PC-9 (cell line): ENCODE measurements at regions not wholly inside any gene's neighbourhood (a gene's known extent, or its start where the extent isn't known, plus 50 kb on each side); places are given as distances from the start of the nearest gene placed in this dataset.

Experiments
- EZH2 ChIP-seq: fragments of 200-600 bp; sonication (generic); IDR thresholded peaks from 2 replicates; pipeline ENCODE4 v1.8.0; 2017; ENCODE audit warnings: antibody characterized with exemption, low read depth
- TF ChIP-seq, protein P1 (sequence below): fragments of 200-600 bp; sonication (generic); conservative IDR thresholded peaks from 2 replicates; pipeline ENCODE4 v1.6.1; 2017; ENCODE audit warnings: mixed run types, antibody characterized with exemption, mild to moderate bottlenecking, moderate library complexity

- TF ChIP-seq, protein P1, sequence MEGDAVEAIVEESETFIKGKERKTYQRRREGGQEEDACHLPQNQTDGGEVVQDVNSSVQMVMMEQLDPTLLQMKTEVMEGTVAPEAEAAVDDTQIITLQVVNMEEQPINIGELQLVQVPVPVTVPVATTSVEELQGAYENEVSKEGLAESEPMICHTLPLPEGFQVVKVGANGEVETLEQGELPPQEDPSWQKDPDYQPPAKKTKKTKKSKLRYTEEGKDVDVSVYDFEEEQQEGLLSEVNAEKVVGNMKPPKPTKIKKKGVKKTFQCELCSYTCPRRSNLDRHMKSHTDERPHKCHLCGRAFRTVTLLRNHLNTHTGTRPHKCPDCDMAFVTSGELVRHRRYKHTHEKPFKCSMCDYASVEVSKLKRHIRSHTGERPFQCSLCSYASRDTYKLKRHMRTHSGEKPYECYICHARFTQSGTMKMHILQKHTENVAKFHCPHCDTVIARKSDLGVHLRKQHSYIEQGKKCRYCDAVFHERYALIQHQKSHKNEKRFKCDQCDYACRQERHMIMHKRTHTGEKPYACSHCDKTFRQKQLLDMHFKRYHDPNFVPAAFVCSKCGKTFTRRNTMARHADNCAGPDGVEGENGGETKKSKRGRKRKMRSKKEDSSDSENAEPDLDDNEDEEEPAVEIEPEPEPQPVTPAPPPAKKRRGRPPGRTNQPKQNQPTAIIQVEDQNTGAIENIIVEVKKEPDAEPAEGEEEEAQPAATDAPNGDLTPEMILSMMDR, result no peak
- TF ChIP-seq EZH2, result no peak
These were observed 76.0 kb upstream of the LEP start for GRCh38 chr7:128164955-128165670.
